Prostate gland (tissue), 2 donors: ENCODE measurements at regions not wholly inside any gene's neighbourhood (a gene's known extent, or its start where the extent isn't known, plus 50 kb on each side); places are given as distances from the start of the nearest gene placed in this dataset.

Source experiments
- CTCF ChIP-seq, 4 experiments: fragments of 200-600 bp in 2 of 4; fragments of 450-650 bp in 2 of 4; sonication (generic) in 2 of 4; IDR thresholded peaks; 1 replicate in 3 of 4; 2 replicates in 1 of 4; pipeline ENCODE4 v1.5.1; 2016 to 2019; ENCODE audit warnings: antibody characterized with exemption in 4 of 4, mild to moderate bottlenecking in 2 of 4, moderate library complexity in 2 of 4
- POLR2A ChIP-seq: fragments of 450-650 bp; IDR thresholded peaks from one replicate; pipeline ENCODE4 v1.6.1; 2016; ENCODE audit warnings: antibody characterized with exemption, mild to moderate bottlenecking
- POLR2AphosphoS5 ChIP-seq: sonication (generic); formaldehyde crosslinking; IDR thresholded peaks from one replicate; pipeline ENCODE4 v1.6.1; 2017; ENCODE audit warnings: antibody characterized with exemption

- TF ChIP-seq POLR2A (no peak), POLR2AphosphoS5 (no peak), CTCF (IDR thresholded peaks at IDR 0.05) (no peak)
Observed at GRCh38 chr18:67035026-67035425, 431.1 kb upstream of the CDH19 start.
